ENCODE measurements at regions not wholly inside any gene's neighbourhood (a gene's known extent, or its start where the extent isn't known, plus 50 kb on each side); places are given as distances from the start of the nearest gene placed in this dataset.

GRCh38 chr20:11676630-11677287 lies 240.9 kb upstream of the BTBD3 start:
- no peaks in the 10 kb centered on the region for H3K79me2 ChIP-seq (ENCODE audit: control insufficient read depth in 1 of 2, insufficient read depth in 2 of 2, low read length in 2 of 2)
- H3K14ac ChIP-seq (ENCODE audit: insufficient read length), result no peak overlapping the region
- no peak overlapping the region for H4K5ac ChIP-seq (ENCODE audit: insufficient read length, low read depth, low read length)
- no peak overlapping the region for H2BK120ac ChIP-seq (replicated peaks; ENCODE audit: low read depth, low read length)
- no peaks in the 10 kb centered on the region for H3K36me3 ChIP-seq (ENCODE audit: control insufficient read depth in 2 of 4, insufficient read depth in 4 of 4, low read length in 3 of 4)
- H4K91ac ChIP-seq (replicated peaks; ENCODE audit: insufficient read length, low read length), result no peak overlapping the region
- TF ChIP-seq FOSL1 (IDR thresholded peaks at IDR 0.05; ENCODE audit: insufficient read depth, low read depth, low read length) (no peak), YY1 (IDR thresholded peaks at IDR 0.05; ENCODE audit: low read depth, low read length) (0 out of 2 replicates have a peak, but pooled peaks have one; percentile 55), RAD21 (IDR thresholded peaks at IDR 0.05 in 1 of 2, conservative IDR thresholded peaks at IDR 0.05 in 1 of 2; ENCODE audit: low read depth in 2 of 2, low read length in 2 of 2) (peak; percentile 98), NANOG (IDR thresholded peaks at IDR 0.05; ENCODE audit: insufficient read depth, low read depth, low read length, poor library complexity, severe bottlenecking) (no peak), CTBP2 (IDR thresholded peaks at IDR 0.05; ENCODE audit: borderline replicate concordance, insufficient read depth, insufficient read length, low read length) (no peak), CTCF (IDR thresholded peaks at IDR 0.05; ENCODE audit: control extremely low read depth in 1 of 3, insufficient read depth in 1 of 3, low read depth in 1 of 3, low read length in 3 of 3) (peak; percentile 81 to 90 (median 83))
- ChIA-PET CTCF (ENCODE audit: partially characterized antibody) (interaction anchor here (0.5 to 2.6 kb wide), 25 partner anchors 10 to 672 kb away, joined by 3 to 8 read pairs (median 3); partner anchors contain the start of gene BTBD3), POLR2A (ENCODE audit: partially characterized antibody) (no interaction called here)
- H2BK12ac ChIP-seq (ENCODE audit: low read depth, low read length), result no peak overlapping the region
- no peak overlapping the region for H4K8ac ChIP-seq (ENCODE audit: extremely low read depth, insufficient read depth, low read length)
- H2BK20ac ChIP-seq (ENCODE audit: low read length), result no peak overlapping the region
- no peak overlapping the region for H2AFZ ChIP-seq (ENCODE audit: low read length)
- H3K23ac ChIP-seq (ENCODE audit: insufficient read length), result no peak overlapping the region
- no peak overlapping the region for H3K56ac ChIP-seq (replicated peaks; ENCODE audit: insufficient read length, low read depth, low read length)
- H4K20me1 ChIP-seq (replicated peaks in 1 of 2; ENCODE audit: control insufficient read depth in 1 of 2, insufficient read depth in 2 of 2, low read length in 2 of 2), result no peaks in the 10 kb centered on the region
- H2AK5ac ChIP-seq (ENCODE audit: low read depth, low read length), result no peak overlapping the region
- H3K18ac ChIP-seq (ENCODE audit: extremely low read depth, low read length), result no peak overlapping the region
- H3K27ac ChIP-seq (ENCODE audit: low read depth, low read length), result no peak overlapping the region
- 52% methylated on average over 2 of the region's 2 CpGs; no CpG with 5 or more reads in 1 of the 2 experiments for WGBS, 2 experiments (ENCODE audit: extremely low coverage in 1 of 2, insufficient coverage in 1 of 2, insufficient read length in 1 of 2, insufficient replicate concordance in 2 of 2, low coverage in 1 of 2, low lambda C conversion rate in 2 of 2, missing lambda C conversion rate in 1 of 2)
- FAIRE-seq, result peak; percentile 87
- no peak overlapping the region for H3K9ac ChIP-seq (replicated peaks in 1 of 4; ENCODE audit: extremely low read depth in 1 of 4, low read depth in 3 of 4, low read length in 3 of 4)
- no peak overlapping the region for H3K4me2 ChIP-seq (ENCODE audit: insufficient read depth in 1 of 2, low read depth in 2 of 2, low read length in 2 of 2)
- no peaks in the 10 kb centered on the region for H3K79me1 ChIP-seq (ENCODE audit: low read depth, low read length)
- peak in 1 of 2 experiments; percentile 86 for DNase-seq (ENCODE audit: low read depth in 1 of 2, low spot score in 2 of 2)
- H3K4me1 ChIP-seq (replicated peaks in 1 of 4; ENCODE audit: control insufficient read depth in 3 of 4, insufficient read depth in 4 of 4, low read length in 3 of 4), result no peaks in the 10 kb centered on the region; a peak in 1 of 7 replicates
- H3K4ac ChIP-seq (replicated peaks; ENCODE audit: insufficient read length, low read depth, low read length), result no peak overlapping the region
- H2BK5ac ChIP-seq (ENCODE audit: low read depth, low read length), result no peak overlapping the region
- no peaks in the 10 kb centered on the region for H3K9me3 ChIP-seq (ENCODE audit: insufficient read depth in 2 of 2, low read depth in 1 of 2, low read length in 1 of 2)
- H3K23me2 ChIP-seq (ENCODE audit: low read depth, low read length), result no peaks in the 10 kb centered on the region
- no peak overlapping the region for H3K4me3 ChIP-seq (ENCODE audit: extremely low read depth in 1 of 4, insufficient read depth in 2 of 4, low read depth in 3 of 4, low read length in 4 of 4)
- H3K27me3 ChIP-seq (replicated peaks in 1 of 4; ENCODE audit: control insufficient read depth in 3 of 4, extremely low read depth in 1 of 4, insufficient read depth in 3 of 4, low read length in 3 of 4), result no peaks in the 10 kb centered on the region
- H2BK15ac ChIP-seq (ENCODE audit: low read length), result no peak overlapping the region

Data from H1 (cell line).